NCI-H748 (cell line): ENCODE measurements at regions not wholly inside any gene's neighbourhood (a gene's known extent, or its start where the extent isn't known, plus 50 kb on each side); places are given as distances from the start of the nearest gene placed in this dataset.
A peak's percentile ranks its signal among the peaks of the same experiment; 100 is the strongest.

Source experiments
- DNase-seq: peaks from one replicate; lab custom pipeline; 2025; ENCODE audit not compliant: unreplicated experiment; lab: John Stamatoyannopoulos, UW

DNA sequence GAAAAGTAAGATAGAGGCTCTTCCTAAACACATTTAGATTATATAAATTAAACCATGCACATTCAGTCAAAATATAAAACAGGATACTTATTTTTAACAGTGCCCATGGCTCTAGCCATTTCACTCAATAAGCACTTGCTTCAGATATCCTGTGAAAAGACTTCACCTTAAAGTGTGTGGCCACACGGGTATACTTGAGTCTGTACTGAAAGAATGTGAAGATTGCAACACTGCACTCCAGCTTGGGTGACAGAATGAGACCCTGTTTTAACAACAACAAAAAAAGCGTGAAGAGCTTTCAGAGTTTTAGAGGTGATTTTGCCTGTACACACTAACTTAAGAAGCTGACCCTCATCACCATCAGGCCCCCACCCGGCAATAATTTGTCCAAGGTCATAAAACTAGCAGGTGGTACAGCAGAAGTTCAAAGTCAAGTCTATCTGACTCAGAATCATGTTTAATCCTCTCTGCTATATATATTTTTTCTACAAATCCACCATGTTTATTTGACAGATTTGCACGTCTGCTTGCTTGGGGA, 203.5 kb upstream of the GUCY1A2 start:
- DNase-seq = no peak

GRCh38 chr11:107218123-107219013, 200.1 kb upstream of the GUCY1A2 start:
- peak; percentile 44 for DNase-seq

DNA sequence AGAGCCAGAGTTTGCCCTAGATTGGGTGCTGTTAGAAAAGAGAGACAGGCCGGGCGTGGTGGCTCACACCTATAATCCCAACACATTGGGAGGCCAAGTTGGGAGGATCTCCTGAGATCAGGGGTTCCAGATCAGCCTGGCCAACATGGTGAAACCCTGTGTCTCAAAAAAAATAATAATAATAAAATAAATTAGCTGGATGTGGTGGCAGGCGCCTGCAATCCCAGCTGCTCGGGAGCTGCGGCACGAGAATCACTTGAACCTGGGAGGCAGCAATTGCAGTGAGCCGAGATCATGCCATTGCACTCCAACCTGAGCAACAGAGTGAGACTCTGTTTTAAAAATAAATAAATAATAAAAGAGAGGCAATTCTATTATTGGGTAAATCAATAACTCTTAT, 199.2 kb upstream of the GUCY1A2 start:
- no peak for DNase-seq

- no peak for DNase-seq
Observed at GRCh38 chr11:107215010-107215409, 196.7 kb upstream of the GUCY1A2 start.

DNA sequence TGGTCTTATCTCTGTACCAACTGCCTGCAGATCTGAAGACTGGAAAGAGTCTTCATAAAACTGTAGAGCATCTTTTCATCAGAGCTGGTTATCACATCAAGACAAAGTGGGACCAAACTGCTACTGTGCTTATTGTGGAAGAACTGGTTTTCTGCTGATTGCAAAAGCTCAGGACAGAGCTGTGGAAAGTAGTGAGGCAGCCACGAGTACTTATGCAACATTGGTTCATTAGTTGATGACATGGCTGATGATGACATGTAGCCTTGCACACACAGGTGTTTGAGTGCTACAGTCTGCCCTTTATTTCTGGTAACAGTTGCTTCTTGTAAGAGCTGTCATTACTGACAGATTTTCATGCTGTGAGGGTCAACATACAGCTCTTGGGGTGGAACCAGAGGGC, 185.4 kb upstream of the GUCY1A2 start:
- DNase-seq = peak; percentile 81

DNA sequence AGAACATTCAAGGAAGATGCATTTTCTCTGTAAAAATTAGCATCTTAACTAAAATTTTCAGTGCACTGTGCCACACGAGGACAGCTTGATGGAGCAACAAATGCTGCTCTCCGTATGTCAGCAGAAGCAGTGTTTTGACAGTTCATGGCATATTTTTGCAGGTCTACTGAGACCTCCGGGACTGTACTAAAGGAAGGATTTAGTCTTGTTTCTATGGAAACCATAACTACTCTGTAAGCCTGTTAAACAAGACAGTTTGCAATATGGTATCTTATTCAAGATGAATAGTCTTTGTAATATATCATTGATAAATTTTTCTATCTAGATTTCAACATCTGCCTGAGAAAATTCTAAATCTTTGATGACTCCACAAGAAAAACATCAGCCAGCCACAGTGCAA, 184.0 kb upstream of the GUCY1A2 start:
- peak; percentile 1 for DNase-seq

DNA sequence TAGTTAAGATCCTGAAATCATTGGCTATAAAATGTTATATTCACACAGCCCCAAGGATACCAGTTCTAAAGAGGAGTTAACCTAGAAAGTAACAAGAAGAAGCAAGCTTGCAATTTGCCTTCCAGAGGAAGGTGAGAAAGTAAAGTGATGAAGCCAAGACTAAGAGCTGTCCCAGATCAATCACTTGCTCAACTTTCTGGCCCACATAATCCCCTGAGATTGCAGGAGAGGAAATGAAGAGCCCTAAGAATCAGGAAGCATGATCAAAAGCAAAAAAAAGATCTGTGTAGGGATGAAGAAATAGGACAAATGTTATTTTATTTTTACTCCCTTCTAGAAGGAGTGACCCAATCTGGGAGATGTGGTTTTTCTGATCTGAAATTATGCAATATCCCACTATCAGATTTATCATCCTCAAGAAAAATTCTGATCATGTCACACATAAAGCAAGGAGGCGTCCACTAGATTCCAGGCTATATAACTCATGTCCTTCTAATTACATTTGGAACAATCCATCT, 180.3 kb upstream of the GUCY1A2 start:
- DNase-seq = no peak

DNA sequence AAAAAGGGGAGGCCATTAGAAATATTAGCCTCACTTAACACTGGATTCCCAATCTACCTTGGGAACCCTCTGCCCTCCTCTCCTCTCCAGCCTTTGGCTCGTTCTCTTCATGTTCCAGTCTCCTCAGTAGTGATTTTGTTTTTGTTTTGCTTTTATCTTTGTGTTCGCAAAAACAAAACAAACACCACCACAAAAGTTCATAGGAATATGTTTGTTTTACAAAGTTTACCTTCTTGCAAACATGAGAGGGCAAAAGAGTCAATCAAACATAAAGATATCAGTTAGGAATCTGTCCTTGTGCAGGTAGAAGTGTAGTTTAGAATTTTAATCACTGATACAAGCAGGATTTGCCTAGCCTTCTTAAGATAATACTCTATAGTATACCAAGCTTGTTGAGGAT, 179.7 kb upstream of the GUCY1A2 start:
- no peak for DNase-seq

GRCh38 chr11:107196732-107197131, 178.5 kb upstream of the GUCY1A2 start:
- DNase-seq = no peak

GRCh38 chr11:107184986-107185385, 166.7 kb upstream of the GUCY1A2 start:
- no peak for DNase-seq

- DNase-seq = no peak
Observed at GRCh38 chr11:107183953-107184352, 165.7 kb upstream of the GUCY1A2 start.

DNA sequence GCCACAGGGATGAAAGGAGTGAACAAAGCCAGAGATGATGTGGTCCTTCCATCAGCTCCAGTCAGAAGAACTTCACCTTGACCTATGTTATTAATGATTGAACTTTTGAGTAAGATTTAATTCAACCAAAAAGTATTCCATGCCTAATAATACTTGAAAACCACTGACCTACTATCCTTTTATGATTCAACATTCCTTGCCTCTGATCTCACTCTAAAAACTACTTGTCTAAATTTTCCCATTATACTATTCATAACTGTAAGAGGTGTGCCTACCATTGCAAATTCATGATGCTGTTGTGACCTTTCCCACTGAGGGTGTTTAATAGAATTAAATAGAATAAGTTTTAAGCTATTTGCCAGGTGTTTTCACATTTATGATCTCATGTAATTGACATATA, 164.7 kb upstream of the GUCY1A2 start:
- DNase-seq = no peak

GRCh38 chr11:107180236-107180635, 162.0 kb upstream of the GUCY1A2 start:
- no peak for DNase-seq

DNA sequence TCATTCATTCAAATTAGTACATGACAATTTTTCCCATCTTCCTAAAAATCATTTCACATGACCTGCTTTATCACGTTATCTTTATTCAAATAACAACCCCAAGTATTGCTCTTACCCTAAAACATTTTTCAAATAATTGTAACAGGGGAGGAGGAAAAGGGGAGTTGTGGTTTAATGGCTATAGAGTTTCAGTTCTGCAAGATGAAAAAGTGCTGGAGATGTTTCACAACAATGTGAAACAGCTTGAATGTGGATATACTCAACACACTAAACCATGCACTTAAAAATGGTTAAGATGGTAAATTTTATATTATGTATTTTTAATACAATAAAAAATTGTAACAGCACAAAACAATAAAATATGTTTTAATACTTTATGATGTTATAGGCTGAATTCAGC, 161.6 kb upstream of the GUCY1A2 start:
- DNase-seq = no peak

GRCh38 chr11:107177106-107177477, 158.8 kb upstream of the GUCY1A2 start:
- no peak for DNase-seq

- no peak for DNase-seq
Observed at GRCh38 chr11:107176148-107177105, 158.2 kb upstream of the GUCY1A2 start.

DNA sequence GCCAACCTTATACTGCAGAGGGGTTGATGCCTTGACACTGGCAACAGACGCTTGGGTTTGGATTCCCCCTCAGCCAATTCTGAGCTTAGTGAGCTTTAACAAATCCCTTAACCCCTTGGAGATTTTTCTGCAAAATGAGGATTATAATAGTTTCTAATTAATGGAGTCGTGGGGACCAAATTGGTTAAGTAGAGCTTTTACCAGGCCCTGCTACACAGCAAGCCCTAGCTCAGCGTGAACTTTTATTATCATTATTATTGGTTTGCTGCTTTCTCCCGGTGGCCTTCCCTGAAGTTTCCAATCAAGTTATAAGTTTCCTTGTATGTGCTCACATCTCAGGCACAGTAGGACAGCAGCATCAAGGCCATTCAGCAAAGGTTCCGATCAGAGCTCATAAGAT, 156.6 kb upstream of the GUCY1A2 start:
- DNase-seq = no peak

DNA sequence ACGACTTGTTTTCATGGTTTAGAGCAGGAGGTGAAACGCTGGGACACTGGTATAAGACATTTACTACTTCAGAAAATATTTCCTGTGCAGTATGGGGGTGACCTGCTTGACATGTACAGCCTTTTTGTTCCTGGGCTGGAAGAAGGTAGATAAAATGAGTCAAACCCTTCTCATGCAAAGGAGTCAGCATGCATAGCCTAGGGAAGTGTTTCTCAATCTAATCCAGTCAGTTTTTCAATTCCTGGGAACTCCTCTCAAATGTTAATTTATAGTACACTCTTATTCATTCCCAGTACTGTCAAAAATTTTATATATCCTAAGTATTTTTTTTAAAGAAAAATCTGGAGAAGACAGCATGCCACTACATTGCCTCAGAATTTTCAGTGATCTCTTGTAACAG, 154.7 kb upstream of the GUCY1A2 start:
- DNase-seq = no peak

- no peak for DNase-seq
Observed at GRCh38 chr11:107157809-107158187, 139.5 kb upstream of the GUCY1A2 start.

- no peak for DNase-seq
Observed at GRCh38 chr11:107157146-107157808, 139.0 kb upstream of the GUCY1A2 start.

DNA sequence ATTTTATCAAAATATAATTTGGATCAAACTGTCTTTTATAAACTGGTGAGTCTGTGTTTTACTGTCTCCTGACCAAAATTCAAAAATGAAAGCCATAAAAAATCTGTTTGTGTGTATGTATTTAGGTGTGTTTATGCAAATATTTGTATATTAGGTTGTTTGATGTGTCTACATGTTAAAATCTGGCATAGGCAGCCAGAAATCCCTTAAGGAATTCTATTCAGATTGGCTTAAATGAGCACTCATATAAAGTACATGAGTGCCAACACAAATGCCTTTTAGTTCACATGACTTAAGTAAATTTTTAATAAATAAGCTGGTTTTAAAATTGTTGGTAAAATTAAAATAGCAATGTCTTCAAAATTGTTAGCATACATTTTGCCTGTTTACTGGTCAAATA, 133.3 kb upstream of the GUCY1A2 start:
- no peak for DNase-seq
